ENCODE measurements at regions not wholly inside any gene's neighbourhood (a gene's known extent, or its start where the extent isn't known, plus 50 kb on each side); places are given as distances from the start of the nearest gene placed in this dataset.

DNA sequence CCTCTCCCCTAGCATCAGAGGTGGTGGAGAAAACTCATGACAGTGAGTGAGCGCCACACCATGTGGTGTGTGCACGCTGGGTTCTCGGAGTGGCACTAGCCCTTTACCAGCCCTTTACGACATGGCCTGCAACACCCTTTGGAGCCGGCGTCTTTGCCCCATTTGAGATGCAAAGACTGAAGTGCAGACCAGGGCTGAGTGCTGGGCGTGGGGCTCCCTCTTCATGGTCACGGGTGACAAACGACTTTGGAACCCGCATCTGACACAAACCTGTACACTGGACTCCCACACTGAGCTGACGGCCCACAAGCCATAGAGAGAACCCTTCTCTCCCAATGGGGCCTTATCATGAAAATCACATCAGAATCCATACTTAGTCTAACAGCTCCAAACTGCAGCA lies 76.8 kb upstream of the ALDH1L1 start:
- no peak overlapping the region for H3K27ac ChIP-seq
- H3K4me1 ChIP-seq, result no peaks in the 10 kb centered on the region
- H3K36me3 ChIP-seq, result no peaks in the 10 kb centered on the region
- H3K4me3 ChIP-seq, result no peak overlapping the region
- no peak for TF ChIP-seq CTCF (IDR thresholded peaks at IDR 0.05)
- H3K9me3 ChIP-seq, result no peaks in the 10 kb centered on the region
- intact Hi-C loops (cut with DNase I), result no loop called here
- no peak overlapping the region for H3K9ac ChIP-seq (ENCODE audit: low read depth in 2 of 2, low read length in 2 of 2)
- DNase-seq, result no peak
- no peaks in the 10 kb centered on the region for H3K27me3 ChIP-seq

DNA sequence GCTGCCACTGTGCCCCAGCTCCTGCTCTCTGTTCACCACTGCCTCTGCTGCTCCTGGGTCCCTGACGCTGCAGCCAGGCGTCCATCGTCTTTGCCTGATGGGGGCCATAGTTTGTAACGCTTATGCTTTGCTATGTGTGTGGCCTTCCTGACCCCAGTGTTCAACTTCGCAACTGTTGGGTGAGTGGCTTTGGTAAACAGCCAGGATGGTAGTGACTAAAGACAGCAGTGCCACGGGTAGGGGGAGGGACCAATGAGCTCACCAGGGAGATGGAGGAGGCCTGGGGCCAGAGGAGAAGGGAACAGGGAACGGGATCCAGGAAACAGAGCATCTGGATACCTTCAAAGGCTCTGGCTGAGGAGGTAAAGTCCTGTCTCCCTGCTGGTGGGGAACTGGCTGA lies 75.9 kb upstream of the ALDH1L1 start:
- H3K36me3 ChIP-seq, result no peaks in the 10 kb centered on the region
- H3K27me3 ChIP-seq, result no peaks in the 10 kb centered on the region
- DNase-seq, result no peak
- intact Hi-C loops (cut with DNase I), result no loop called here
- H3K4me1 ChIP-seq, result no peaks in the 10 kb centered on the region
- no peak overlapping the region for H3K27ac ChIP-seq
- TF ChIP-seq CTCF (IDR thresholded peaks at IDR 0.05), result no peak
- no peak overlapping the region for H3K9ac ChIP-seq (ENCODE audit: low read depth in 2 of 2, low read length in 2 of 2)
- H3K9me3 ChIP-seq, result no peaks in the 10 kb centered on the region
- H3K4me3 ChIP-seq, result no peak overlapping the region

GRCh38 chr3:126253072-126253471 lies 72.7 kb upstream of the ALDH1L1 start:
- Histone ChIP-seq H3K36me3 (no peaks in the 10 kb centered on the region), H3K9me3 (no peaks in the 10 kb centered on the region), H3K9ac (ENCODE audit: low read depth in 2 of 2, low read length in 2 of 2) (no peak overlapping the region), H3K4me1 (no peaks in the 10 kb centered on the region), H3K27me3 (no peaks in the 10 kb centered on the region), H3K4me3 (no peak overlapping the region), H3K27ac (no peak overlapping the region)
- intact Hi-C loops (cut with DNase I), result no loop called here
- TF ChIP-seq CTCF (IDR thresholded peaks at IDR 0.05), result no peak
- DNase-seq, result no peak

- Histone ChIP-seq H3K4me1 (no peaks in the 10 kb centered on the region), H3K4me3 (no peak overlapping the region), H3K9me3 (no peaks in the 10 kb centered on the region), H3K27me3 (no peaks in the 10 kb centered on the region), H3K27ac (no peak overlapping the region), H3K36me3 (no peaks in the 10 kb centered on the region), H3K9ac (ENCODE audit: low read depth in 2 of 2, low read length in 2 of 2) (no peak overlapping the region)
- DNase-seq, result no peak
- intact Hi-C loops (cut with DNase I), result no loop called here
- TF ChIP-seq CTCF (IDR thresholded peaks at IDR 0.05), result no peak
Measured at GRCh38 chr3:126252373-126252772, 72.0 kb upstream of the ALDH1L1 start.

- TF ChIP-seq CTCF (IDR thresholded peaks at IDR 0.05), result no peak
Measured at GRCh38 chr3:126245811-126246727, 65.7 kb upstream of the ALDH1L1 start.

More at GRCh38 chr3:126245811-126246727, 65.7 kb upstream of the ALDH1L1 start:
- peak; percentile 53 for DNase-seq
- Histone ChIP-seq H3K36me3 (no peaks in the 10 kb centered on the region), H3K27me3 (no peaks in the 10 kb centered on the region), H3K27ac (no peak overlapping the region), H3K4me3 (no peak overlapping the region), H3K4me1 (no peaks in the 10 kb centered on the region), H3K9me3 (no peaks in the 10 kb centered on the region), H3K9ac (ENCODE audit: low read depth in 2 of 2, low read length in 2 of 2) (no peak overlapping the region)
- intact Hi-C loops (cut with DNase I), result loop anchor here (10.0 kb wide), 1 partner anchor 111 kb away; no protein-coding TSS in a partner anchor
